Neural cell (in vitro differentiated cells): ENCODE measurements at regions not wholly inside any gene's neighbourhood (a gene's known extent, or its start where the extent isn't known, plus 50 kb on each side); places are given as distances from the start of the nearest gene placed in this dataset.

Source experiments
- H2AFZ ChIP-seq: fragments of 200-600, 300-800 bp; sonication (generic), shearing (Covaris generic); 2 replicates; pipeline ENCODE4 v1.6.0; 2014; ENCODE audit warnings: low read depth, mild to moderate bottlenecking, antibody characterized with exemption, low read length, moderate library complexity
- H3F3A ChIP-seq: fragments of 200-600 bp; shearing (Covaris generic); 2 replicates; pipeline ENCODE4 v1.6.1; 2016; ENCODE audit warnings: mild to moderate bottlenecking, moderate library complexity, mixed read lengths, antibody characterized with exemption, low read length; ENCODE audit not compliant: insufficient read depth, poor library complexity, severe bottlenecking
- H3K27ac ChIP-seq: fragments of 200-600, 300-800 bp; sonication (generic), shearing (Covaris generic); 2 replicates; pipeline ENCODE4 v1.5.1; 2014; ENCODE audit warnings: mild to moderate bottlenecking, low read length, moderate library complexity
- H3K27me3 ChIP-seq: fragments of 300-800, 200-600 bp; sonication (generic), shearing (Covaris generic); 2 replicates; pipeline ENCODE4 v1.6.0; 2014; ENCODE audit warnings: mild to moderate bottlenecking, low read depth, low read length, moderate library complexity; ENCODE audit not compliant: insufficient read depth
- H3K36me3 ChIP-seq: fragments of 300-800, 200-600 bp; sonication (generic), shearing (Covaris generic); 2 replicates; pipeline ENCODE4 v1.5.1; 2014; ENCODE audit warnings: mild to moderate bottlenecking, antibody characterized with exemption, low read length, moderate library complexity; ENCODE audit not compliant: insufficient read depth
- H3K4me2 ChIP-seq: fragments of 300-800, 200-600 bp; sonication (generic), shearing (Covaris generic); 2 replicates; pipeline ENCODE4 v1.6.0; 2014; ENCODE audit warnings: mild to moderate bottlenecking, low read length
- H3K4me3 ChIP-seq: fragments of 300-800, 200-600 bp; sonication (generic), shearing (Covaris generic); 2 replicates; pipeline ENCODE4 v1.5.1; 2014; ENCODE audit warnings: mild to moderate bottlenecking, low read length, moderate library complexity
- H3K79me2 ChIP-seq: fragments of 200-600 bp; shearing (Covaris generic); replicated peaks from 2 replicates; pipeline ENCODE4 v1.6.0; 2014; ENCODE audit warnings: mild to moderate bottlenecking, low read length, moderate library complexity; ENCODE audit not compliant: insufficient read depth
- H3K9ac ChIP-seq: fragments of 300-800, 200-600 bp; sonication (generic), shearing (Covaris generic); 2 replicates; pipeline ENCODE4 v1.6.1; 2016; ENCODE audit warnings: mild to moderate bottlenecking, low read length, mixed read lengths
- H3K9me2 ChIP-seq: fragments of 200-600 bp; shearing (Covaris generic); 2 replicates; pipeline ENCODE4 v1.6.1; 2016; ENCODE audit warnings: mild to moderate bottlenecking, low read length, mixed read lengths; ENCODE audit not compliant: insufficient read depth
- H3K9me3 ChIP-seq: fragments of 200-600, 300-800 bp; sonication (generic), shearing (Covaris generic); 2 replicates; pipeline ENCODE4 v1.6.1; 2016; ENCODE audit warnings: mild to moderate bottlenecking, mixed run types, low read length, moderate library complexity, mixed read lengths
- H4K20me1 ChIP-seq: fragments of 200-600 bp; shearing (Covaris generic); 2 replicates; pipeline ENCODE4 v1.6.1; 2016; ENCODE audit warnings: mild to moderate bottlenecking, mixed run types; ENCODE audit not compliant: insufficient read depth
- EP300 ChIP-seq: fragments of 450-650 bp; conservative IDR thresholded peaks from 2 replicates; pipeline ENCODE4 v1.6.1; 2014; ENCODE audit warnings: antibody characterized with exemption, mild to moderate bottlenecking, moderate library complexity; ENCODE audit not compliant: poor library complexity, severe bottlenecking
- EZH2 ChIP-seq: fragments of 200-600, 300-800 bp; shearing (Covaris generic), sonication (generic); IDR thresholded peaks from 2 replicates; pipeline ENCODE4 v1.6.1; 2014; ENCODE audit warnings: antibody characterized with exemption, low read length, borderline replicate concordance, mild to moderate bottlenecking; ENCODE audit not compliant: insufficient read depth, poor library complexity, severe bottlenecking
- MXI1 ChIP-seq: fragments of 450-650 bp; conservative IDR thresholded peaks from 2 replicates; pipeline ENCODE4 v1.6.1; 2014; ENCODE audit warnings: antibody characterized with exemption, mild to moderate bottlenecking; ENCODE audit not compliant: poor library complexity, severe bottlenecking
- POLR2AphosphoS5 ChIP-seq: IDR thresholded peaks from 2 replicates; pipeline ENCODE4 v1.6.1; 2012
- RAD21 ChIP-seq: fragments of 450-650 bp; conservative IDR thresholded peaks from 2 replicates; pipeline ENCODE4 v1.6.1; 2014; ENCODE audit warnings: antibody characterized with exemption, mild to moderate bottlenecking, moderate library complexity
- SMC3 ChIP-seq: fragments of 450-650 bp; conservative IDR thresholded peaks from 2 replicates; pipeline ENCODE4 v1.6.1; 2014; ENCODE audit warnings: antibody characterized with exemption, mild to moderate bottlenecking, moderate library complexity; ENCODE audit not compliant: poor library complexity
- TAF1 ChIP-seq: IDR thresholded peaks from 2 replicates; pipeline ENCODE4 v1.6.1; 2012; ENCODE audit warnings: low read depth
- TF ChIP-seq, protein P1 (sequence below): IDR thresholded peaks from 2 replicates; pipeline ENCODE4 v1.6.1; 2012; ENCODE audit warnings: borderline replicate concordance
- TF ChIP-seq, protein P2 (sequence below): fragments of 450-650 bp; IDR thresholded peaks from 2 replicates; pipeline ENCODE4 v1.5.1; 2014; ENCODE audit warnings: antibody characterized with exemption, mild to moderate bottlenecking, moderate library complexity; ENCODE audit not compliant: poor library complexity, severe bottlenecking

DNA sequence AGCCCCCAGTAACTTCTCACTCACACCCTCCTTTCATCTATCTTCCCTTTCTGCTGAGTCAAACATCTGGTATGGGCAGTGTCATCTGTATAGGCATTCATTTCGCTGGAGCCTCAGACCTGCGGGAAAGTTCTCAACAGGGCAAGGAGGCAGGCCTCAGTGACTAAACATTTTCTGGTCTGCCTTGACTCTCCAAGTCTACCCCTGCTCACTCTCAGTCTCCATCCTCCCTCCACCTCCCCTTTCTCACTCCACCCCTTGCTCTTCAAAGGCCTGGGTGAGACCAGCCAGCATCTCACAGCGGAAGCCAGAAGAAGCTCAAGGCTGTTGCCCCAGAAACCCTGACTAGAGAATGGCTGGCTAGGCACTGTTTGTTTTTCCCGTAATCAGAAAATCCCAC lies 105.0 kb upstream of the BEND6 start:
- Histone ChIP-seq H3K9ac (no peak overlapping the region), H3K36me3 (no peaks in the 10 kb centered on the region), H3K27ac (no peak overlapping the region), H3F3A (no peaks in the 10 kb centered on the region), H3K9me3 (no peaks in the 10 kb centered on the region), H3K4me2 (peak overlapping the region; percentile 85), H3K9me2 (no peaks in the 10 kb centered on the region), H2AFZ (no peak overlapping the region), H3K27me3 (no peaks in the 10 kb centered on the region), H4K20me1 (no peaks in the 10 kb centered on the region), H3K79me2 (peaks cover 13% of the 10 kb centered on the region), H3K4me3 (peak overlapping the region; percentile 73)
- TF ChIP-seq, protein P1, sequence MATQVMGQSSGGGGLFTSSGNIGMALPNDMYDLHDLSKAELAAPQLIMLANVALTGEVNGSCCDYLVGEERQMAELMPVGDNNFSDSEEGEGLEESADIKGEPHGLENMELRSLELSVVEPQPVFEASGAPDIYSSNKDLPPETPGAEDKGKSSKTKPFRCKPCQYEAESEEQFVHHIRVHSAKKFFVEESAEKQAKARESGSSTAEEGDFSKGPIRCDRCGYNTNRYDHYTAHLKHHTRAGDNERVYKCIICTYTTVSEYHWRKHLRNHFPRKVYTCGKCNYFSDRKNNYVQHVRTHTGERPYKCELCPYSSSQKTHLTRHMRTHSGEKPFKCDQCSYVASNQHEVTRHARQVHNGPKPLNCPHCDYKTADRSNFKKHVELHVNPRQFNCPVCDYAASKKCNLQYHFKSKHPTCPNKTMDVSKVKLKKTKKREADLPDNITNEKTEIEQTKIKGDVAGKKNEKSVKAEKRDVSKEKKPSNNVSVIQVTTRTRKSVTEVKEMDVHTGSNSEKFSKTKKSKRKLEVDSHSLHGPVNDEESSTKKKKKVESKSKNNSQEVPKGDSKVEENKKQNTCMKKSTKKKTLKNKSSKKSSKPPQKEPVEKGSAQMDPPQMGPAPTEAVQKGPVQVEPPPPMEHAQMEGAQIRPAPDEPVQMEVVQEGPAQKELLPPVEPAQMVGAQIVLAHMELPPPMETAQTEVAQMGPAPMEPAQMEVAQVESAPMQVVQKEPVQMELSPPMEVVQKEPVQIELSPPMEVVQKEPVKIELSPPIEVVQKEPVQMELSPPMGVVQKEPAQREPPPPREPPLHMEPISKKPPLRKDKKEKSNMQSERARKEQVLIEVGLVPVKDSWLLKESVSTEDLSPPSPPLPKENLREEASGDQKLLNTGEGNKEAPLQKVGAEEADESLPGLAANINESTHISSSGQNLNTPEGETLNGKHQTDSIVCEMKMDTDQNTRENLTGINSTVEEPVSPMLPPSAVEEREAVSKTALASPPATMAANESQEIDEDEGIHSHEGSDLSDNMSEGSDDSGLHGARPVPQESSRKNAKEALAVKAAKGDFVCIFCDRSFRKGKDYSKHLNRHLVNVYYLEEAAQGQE: no peak
- no peak for TF ChIP-seq EP300
- TF ChIP-seq, protein P2, sequence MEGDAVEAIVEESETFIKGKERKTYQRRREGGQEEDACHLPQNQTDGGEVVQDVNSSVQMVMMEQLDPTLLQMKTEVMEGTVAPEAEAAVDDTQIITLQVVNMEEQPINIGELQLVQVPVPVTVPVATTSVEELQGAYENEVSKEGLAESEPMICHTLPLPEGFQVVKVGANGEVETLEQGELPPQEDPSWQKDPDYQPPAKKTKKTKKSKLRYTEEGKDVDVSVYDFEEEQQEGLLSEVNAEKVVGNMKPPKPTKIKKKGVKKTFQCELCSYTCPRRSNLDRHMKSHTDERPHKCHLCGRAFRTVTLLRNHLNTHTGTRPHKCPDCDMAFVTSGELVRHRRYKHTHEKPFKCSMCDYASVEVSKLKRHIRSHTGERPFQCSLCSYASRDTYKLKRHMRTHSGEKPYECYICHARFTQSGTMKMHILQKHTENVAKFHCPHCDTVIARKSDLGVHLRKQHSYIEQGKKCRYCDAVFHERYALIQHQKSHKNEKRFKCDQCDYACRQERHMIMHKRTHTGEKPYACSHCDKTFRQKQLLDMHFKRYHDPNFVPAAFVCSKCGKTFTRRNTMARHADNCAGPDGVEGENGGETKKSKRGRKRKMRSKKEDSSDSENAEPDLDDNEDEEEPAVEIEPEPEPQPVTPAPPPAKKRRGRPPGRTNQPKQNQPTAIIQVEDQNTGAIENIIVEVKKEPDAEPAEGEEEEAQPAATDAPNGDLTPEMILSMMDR: no peak
- no peak for TF ChIP-seq POLR2AphosphoS5
- TF ChIP-seq SMC3: no peak
- no peak for TF ChIP-seq TAF1
- no peak for TF ChIP-seq EZH2
- TF ChIP-seq RAD21: no peak
- no peak for TF ChIP-seq MXI1

DNA sequence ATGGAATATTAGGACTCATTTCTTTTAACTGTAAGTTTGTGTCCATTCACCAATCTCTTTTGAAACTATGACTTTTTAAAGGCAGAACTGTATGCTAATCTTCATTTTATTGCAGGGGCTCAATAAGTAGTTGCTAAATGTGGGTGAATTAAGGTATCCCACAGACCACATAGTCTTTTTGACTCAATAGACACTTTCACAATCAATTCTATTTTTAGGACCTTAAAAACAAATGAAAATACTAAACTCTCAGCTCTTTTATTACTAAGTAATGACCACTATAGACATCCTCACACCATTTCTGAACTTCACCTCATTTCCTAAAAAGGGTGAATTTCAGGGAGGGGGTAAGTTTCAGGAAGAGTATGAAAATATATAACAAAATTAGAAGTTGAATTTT lies 106.8 kb upstream of the BEND6 start:
- Histone ChIP-seq H3K9ac (no peak overlapping the region), H2AFZ (no peak overlapping the region), H3K9me2 (no peaks in the 10 kb centered on the region), H3K9me3 (no peaks in the 10 kb centered on the region), H3K36me3 (no peaks in the 10 kb centered on the region), H3K4me3 (no peak overlapping the region), H3K27ac (no peak overlapping the region), H3K4me2 (no peak overlapping the region), H4K20me1 (no peaks in the 10 kb centered on the region), H3K27me3 (no peaks in the 10 kb centered on the region), H3K79me2 (peaks cover 13% of the 10 kb centered on the region), H3F3A (no peaks in the 10 kb centered on the region)
- TF ChIP-seq RAD21 (no peak), SMC3 (no peak), EZH2 (no peak), POLR2AphosphoS5 (no peak), EP300 (no peak), MXI1 (no peak), TAF1 (no peak)
- TF ChIP-seq, protein P2: no peak
- TF ChIP-seq, protein P1: no peak
